Stimulated activated CD8-positive, alpha-beta memory T cell treated with anti-CD3 and anti-CD28 coated beads, Interleukin-7, amount 100 ng/mL, for 24 hours (primary cell): ENCODE measurements at regions not wholly inside any gene's neighbourhood (a gene's known extent, or its start where the extent isn't known, plus 50 kb on each side); places are given as distances from the start of the nearest gene placed in this dataset.

ENCODE experiments used
- DNase-seq: peaks from one replicate; pipeline ENCODE4 v3.0.0-alpha.2; 2020; ENCODE audit warnings: low read depth

DNA sequence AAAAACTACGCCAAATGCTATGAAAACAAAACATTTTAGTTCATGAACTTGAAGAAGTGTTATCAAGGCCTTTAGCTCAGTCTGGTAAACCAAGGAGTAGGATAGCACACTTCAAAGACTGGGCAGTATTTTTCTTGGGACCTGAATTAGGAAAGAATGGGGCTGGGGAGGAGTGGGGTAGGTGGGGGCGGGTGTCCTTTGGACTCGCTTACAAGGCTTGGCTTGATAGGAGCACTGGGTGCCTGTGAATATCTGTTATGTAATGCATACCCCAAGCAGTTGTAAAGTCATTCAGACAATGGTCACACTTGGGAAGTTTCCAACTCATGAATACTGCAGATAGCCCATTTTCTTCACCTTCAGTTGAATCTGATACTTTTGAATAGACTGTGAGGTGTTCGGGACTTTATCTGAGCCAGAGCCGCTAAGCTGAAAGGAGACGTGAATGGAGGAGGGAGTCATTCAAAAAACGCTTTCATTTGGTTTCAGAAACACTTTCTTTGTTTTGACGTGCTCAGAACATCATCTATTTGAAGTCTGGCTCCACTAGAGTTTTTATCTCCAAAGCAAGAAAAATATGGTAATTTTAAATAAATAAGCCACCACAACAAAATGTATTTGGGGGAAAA, 70.1 kb upstream of the FAM204A start:
- no peak for DNase-seq

DNA sequence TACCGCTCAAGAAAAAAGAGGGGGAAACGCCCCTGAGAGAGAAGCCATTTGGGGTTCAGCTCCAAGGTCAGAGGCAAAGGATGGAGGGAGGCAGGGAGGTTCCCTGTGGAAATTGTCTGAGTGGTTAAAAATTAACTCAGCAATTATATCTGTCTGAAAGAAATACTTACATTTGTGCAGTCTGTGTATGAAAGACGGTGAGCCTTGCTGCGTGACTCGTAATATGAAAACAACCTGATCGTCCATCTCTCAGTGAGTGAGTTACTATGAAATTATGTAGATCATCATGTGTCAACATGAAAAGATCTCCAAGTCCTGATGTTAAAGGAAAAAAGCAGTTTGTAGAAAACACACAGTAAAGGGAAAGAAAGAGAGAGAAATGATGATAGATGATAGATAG, 67.2 kb upstream of the FAM204A start:
- no peak for DNase-seq

DNA sequence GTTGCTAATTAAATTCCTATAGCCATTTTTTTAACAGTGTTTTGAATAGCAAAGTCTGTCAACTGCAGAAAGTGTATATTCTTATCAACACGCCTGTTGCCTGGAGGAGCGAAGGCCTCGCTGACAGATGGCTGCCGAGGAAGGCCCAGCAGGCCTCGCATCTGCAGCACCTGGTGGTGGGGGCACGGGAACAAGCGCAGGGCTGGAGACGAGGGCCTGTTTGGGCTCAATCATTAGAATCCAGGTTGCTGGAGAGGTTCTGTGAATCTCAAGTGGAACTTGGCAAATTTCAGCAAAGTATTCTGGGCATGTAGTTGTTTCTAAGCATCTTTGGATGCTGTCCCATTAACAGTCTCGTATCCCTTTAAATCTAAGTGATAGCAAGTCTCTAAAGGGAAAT, 66.1 kb upstream of the FAM204A start:
- no peak for DNase-seq

DNA sequence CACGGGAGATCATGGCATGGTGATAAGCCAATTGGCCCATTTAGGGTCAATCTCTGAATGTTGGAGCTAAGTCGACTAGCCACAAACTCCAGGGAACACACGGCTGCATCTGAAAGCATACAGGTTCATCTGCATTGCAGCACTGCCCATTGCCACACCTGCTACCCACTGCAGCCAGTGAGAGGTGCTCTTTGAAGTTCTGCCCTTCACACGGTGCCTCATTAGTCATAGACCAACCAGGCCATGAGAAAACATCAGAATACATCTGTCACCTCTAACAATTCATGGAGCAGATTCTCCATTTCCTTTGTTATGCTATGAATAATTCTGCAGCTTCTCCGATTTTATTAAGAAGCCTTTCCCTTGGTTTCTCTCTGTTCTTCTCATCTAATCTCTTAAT, 65.7 kb upstream of the FAM204A start:
- no peak for DNase-seq

DNA sequence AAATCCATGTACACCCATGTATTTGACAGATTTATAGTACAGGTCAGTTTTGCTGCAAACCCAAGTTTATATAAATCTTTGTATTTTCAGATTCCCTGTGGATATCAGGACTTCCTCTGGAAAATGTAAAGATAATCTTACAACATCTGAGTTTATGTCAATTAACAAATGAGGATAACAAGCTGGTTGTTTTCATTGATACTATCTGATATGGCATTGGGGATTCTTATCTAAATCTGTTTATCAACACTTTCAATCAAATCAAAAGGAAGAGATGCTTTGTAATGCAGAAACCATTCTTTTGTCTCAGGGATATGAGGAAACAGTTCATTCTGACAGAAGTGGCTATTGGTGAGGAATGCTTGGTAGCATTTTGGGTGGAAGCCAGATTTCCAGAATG, 64.9 kb upstream of the FAM204A start:
- DNase-seq: no peak

DNA sequence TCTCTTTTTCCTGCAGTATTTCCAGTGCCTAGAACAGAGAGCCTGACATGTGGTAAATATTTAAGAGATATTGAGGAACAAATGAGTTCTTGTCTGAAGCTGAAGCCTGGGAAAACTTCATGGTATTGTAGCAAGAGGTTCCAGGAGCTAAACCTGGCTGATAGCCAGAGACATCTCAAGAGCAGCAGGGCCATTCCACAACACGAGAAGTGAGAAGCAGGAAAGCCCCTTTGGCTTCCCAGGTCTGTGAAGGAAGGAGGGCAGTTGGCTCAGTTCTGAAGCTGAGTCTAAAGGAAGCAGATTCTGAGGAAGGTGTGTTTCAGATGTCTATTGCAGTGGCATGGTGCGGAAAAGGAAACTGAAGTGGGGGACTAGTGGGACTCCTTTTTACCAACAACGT, 63.8 kb upstream of the FAM204A start:
- DNase-seq: no peak

DNA sequence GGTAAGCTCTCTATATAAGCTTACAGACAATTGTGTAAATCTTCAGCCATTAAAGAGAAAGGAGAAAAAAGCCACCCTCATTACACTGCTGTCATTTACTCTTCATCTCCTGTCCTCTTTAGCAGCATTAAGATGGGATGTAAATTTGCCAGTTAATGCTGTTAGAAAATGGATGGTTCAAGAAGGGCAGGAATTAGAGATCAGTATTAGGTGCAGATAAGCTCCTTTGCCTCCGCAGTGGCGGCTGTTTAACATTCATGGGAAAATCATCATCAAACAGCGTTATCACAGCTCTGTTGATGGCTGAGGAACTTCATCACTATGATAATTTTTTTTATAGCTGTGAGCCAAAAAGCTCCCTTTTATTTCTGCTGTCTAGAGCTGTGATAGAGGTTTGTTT, 61.8 kb upstream of the FAM204A start:
- DNase-seq: no peak

DNA sequence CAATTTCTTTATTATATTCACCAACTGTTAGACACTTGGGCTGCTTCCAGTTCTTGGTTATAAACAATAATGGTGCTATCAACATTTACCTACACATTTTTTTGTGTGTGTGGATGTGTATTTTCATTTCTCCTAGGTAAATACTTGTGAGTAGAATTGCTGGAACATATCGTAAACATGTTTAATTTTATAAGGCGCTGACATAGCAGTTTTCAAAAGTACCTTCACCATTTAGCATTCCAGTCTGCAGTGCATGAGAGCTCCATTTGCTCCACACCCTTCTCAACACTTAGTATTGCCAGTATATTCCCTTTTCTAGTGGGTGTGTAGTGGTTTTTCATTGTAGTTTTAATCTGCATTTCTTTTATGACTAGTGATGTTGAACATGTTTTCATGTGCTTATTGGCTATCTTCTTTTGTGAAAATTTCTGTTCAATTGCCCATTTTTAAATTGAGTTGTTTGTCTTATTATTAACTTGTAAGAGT, 59.6 kb upstream of the FAM204A start:
- no peak for DNase-seq

DNA sequence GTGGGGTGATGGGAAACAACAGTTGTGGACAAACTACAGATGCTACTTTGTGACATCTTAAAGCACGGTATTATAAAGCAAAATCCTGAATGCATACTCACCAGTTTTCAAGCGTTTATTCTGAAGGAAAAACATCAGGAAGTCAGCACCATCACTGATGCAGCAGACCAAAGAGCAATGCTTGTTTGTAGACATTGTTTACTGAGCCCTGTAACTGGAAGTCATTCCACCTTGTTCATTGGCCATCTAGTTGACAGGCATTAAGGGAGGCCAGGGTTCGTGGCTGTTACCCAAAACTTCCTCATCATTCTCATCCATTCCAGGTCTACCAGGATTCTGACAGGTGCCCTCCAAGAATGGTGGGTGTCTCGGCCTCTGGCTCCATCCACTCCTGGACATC, 55.3 kb upstream of the FAM204A start:
- no peak for DNase-seq

DNA sequence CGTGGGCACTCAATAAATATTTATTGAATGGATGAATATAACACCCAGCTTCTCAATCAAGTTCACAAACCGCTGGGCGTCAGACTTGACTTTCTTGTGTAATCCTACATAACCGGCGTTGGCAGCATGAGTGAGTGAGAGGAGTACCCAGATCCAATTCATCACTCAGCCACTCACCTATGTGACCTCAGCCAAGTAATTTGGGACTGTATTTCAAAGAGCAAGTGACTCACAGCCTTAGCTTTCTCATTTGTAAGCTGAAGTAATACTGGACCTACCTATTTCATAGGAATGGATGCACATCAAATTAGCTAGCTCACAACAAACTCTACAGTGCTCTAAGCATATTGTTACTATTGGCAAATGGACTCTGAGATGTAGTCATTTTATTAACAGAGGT, 53.8 kb upstream of the FAM204A start:
- no peak for DNase-seq

DNA sequence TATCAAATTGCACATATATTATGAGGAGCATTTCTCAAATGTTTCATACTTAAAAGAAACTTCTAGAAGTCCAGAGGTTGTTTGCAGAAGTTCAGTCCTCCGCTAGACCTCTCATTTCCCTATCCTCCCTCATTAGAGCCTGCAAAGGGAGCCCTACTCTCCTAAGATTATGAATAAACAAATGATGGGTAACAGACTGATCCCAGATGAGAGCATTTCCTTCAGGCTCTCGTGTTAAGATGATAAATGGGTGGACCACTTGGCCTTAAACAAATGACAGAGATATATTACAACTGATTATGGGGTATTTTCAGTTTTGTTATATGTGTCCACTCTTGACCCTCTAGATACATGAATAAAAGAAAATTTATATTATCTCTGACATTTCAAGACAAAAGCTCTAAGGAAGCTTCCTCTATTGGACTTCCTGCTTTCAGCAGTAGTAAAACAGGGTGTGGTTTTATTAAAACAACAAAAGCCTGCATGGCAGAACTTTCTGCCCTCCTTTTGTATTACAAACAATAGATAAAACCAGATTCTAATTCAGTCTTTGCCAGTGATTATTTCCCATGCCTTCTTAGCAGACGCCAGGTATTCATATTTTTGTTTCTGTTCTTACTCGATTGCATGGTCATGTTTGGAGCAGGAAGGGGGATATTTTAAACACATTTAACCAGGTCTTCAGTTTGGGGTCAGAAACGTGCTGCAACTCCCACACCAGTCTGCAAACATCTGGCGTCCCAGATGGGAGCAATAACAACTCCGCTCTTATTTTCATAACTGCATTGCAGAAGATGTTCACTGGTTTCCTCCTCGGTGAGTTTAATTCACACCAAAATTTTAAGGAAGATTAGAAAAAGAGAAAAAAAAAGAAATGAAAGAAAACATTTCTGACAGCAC, 52.4 kb upstream of the FAM204A start:
- no peak for DNase-seq

DNA sequence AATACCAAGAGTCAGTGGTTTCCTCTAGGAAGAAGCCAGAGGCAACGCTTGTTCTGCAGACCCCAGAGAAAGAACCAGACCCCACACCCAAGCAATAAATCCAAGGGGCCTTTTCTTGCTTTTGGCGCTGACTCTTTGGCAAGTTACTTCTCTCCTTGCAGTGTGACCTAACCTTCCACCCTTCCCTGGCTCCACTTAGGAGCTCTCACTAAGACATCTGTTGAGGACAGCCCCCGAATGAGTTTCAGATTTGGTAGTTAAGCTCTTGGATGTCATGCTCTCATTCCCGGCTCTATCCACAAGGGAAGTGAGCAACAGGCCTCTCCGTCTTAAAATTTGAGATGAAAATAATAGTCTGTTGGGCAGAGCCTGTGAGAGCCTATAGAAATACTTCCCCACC, 50.6 kb upstream of the FAM204A start:
- DNase-seq: no peak
